ENCODE measurements at regions not wholly inside any gene's neighbourhood (a gene's known extent, or its start where the extent isn't known, plus 50 kb on each side); places are given as distances from the start of the nearest gene placed in this dataset.
"Not testable (repeated sequence)": the region's sequence is repeated elsewhere in the genome, so short reads cannot be mapped to it uniquely, and the experiment has no call there.

GRCh38 chrX:115840729-115841409, 279.9 kb downstream of the PLS3 start:
- not testable (repeated sequence) for H3K9me3 ChIP-seq (ENCODE audit: control insufficient read depth, insufficient read depth, low read length); DNase-seq (ENCODE audit: low read depth, low spot score); H3K27me3 ChIP-seq (ENCODE audit: control insufficient read depth, insufficient read depth, low read length); H3K27ac ChIP-seq (ENCODE audit: low read length); H3K4me1 ChIP-seq (ENCODE audit: control insufficient read depth, insufficient read depth, low read length); H3K4me3 ChIP-seq (ENCODE audit: low read length); H3K36me3 ChIP-seq (ENCODE audit: control insufficient read depth, insufficient read depth, low read length)
- WGBS (ENCODE audit: insufficient coverage, insufficient read length) = no CpG with 5 or more reads among the region's 33 CpGs

DNA sequence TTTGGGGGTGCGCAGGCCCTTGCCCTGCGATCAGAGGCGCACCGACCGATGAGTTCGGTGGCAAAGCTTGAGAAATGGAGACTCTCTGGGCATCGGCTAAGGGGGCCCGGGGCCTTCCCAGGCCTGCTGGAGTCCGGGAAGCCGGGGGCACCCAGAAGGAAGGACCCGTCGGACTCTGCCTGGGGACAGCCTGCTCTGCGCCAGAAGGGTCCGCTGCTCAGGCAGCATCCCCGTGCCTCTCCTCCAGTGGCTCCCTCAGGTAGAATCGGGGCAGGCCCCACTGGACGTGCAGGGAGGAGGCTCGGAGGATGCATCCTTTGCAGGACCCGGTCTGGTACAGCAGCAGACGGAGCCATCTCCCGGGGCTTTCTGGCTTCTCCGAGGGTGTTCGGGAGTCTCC, 290.0 kb downstream of the PLS3 start:
- H3K4me3 ChIP-seq (ENCODE audit: low read length); H3K36me3 ChIP-seq (ENCODE audit: control insufficient read depth, insufficient read depth, low read length); H3K27me3 ChIP-seq (ENCODE audit: control insufficient read depth, insufficient read depth, low read length); H3K4me1 ChIP-seq (ENCODE audit: control insufficient read depth, insufficient read depth, low read length); DNase-seq (ENCODE audit: low read depth, low spot score); H3K9me3 ChIP-seq (ENCODE audit: control insufficient read depth, insufficient read depth, low read length); H3K27ac ChIP-seq (ENCODE audit: low read length): not testable (repeated sequence)
- WGBS (ENCODE audit: insufficient coverage, insufficient read length) = no CpG with 5 or more reads among the region's 23 CpGs

DNA sequence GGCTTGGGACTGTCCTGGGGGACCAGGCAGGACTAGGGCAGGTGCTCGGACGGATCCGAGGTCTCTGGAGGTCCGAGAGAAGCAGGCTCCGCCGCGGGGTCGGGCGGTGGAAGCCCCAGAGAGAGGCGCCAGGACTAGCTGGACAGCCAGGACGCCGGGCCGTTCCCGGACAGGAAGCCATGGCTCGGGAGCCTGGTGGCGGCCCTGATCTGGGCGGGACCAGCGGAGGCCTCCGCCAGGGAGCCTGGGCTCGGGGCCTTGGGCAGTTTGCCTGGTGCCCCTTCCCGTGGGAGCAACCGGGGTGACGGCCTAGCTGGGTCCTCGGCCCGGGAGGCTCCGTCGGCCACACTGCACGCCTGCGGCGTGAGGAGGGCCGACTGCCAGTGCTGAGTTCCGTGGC, 292.3 kb downstream of the PLS3 start:
- not testable (repeated sequence) for H3K27ac ChIP-seq (ENCODE audit: low read length); H3K27me3 ChIP-seq (ENCODE audit: control insufficient read depth, insufficient read depth, low read length); H3K36me3 ChIP-seq (ENCODE audit: control insufficient read depth, insufficient read depth, low read length); H3K4me3 ChIP-seq (ENCODE audit: low read length); H3K4me1 ChIP-seq (ENCODE audit: control insufficient read depth, insufficient read depth, low read length); DNase-seq (ENCODE audit: low read depth, low spot score); H3K9me3 ChIP-seq (ENCODE audit: control insufficient read depth, insufficient read depth, low read length)
- WGBS (ENCODE audit: insufficient coverage, insufficient read length) = no CpG with 5 or more reads among the region's 32 CpGs

- H3K27ac ChIP-seq (ENCODE audit: low read length); H3K9me3 ChIP-seq (ENCODE audit: control insufficient read depth, insufficient read depth, low read length); H3K4me1 ChIP-seq (ENCODE audit: control insufficient read depth, insufficient read depth, low read length); DNase-seq (ENCODE audit: low read depth, low spot score); H3K27me3 ChIP-seq (ENCODE audit: control insufficient read depth, insufficient read depth, low read length); H3K36me3 ChIP-seq (ENCODE audit: control insufficient read depth, insufficient read depth, low read length); H3K4me3 ChIP-seq (ENCODE audit: low read length): not testable (repeated sequence)
- no CpG with 5 or more reads among the region's 15 CpGs for WGBS (ENCODE audit: insufficient coverage, insufficient read length)
These were observed 289.4 kb upstream of the AGTR2 start for GRCh38 chrX:115881170-115881569.

DNA sequence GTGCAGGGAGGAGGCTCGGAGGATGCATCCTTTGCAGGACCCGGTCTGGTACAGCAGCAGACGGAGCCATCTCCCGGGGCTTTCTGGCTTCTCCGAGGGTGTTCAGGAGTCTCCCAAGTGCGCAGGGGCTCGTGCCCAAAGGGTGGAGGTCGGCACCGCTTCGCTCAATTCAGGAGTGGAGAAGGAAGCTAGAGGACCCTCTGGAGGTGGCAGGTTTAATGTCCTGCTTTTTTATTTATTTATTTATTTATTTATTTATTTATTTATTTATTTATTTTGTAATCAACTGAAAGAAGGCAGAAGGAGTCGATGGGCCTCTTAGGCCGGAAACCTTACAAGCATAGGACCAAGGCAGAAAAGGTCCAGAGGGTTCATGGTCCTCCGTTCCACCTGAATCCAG, 286.4 kb upstream of the AGTR2 start:
- no CpG with 5 or more reads among the region's 13 CpGs for WGBS (ENCODE audit: insufficient coverage, insufficient read length)
- H3K27ac ChIP-seq (ENCODE audit: low read length); H3K36me3 ChIP-seq (ENCODE audit: control insufficient read depth, insufficient read depth, low read length); H3K9me3 ChIP-seq (ENCODE audit: control insufficient read depth, insufficient read depth, low read length); H3K27me3 ChIP-seq (ENCODE audit: control insufficient read depth, insufficient read depth, low read length); DNase-seq (ENCODE audit: low read depth, low spot score); H3K4me1 ChIP-seq (ENCODE audit: control insufficient read depth, insufficient read depth, low read length); H3K4me3 ChIP-seq (ENCODE audit: low read length): not testable (repeated sequence)

DNA sequence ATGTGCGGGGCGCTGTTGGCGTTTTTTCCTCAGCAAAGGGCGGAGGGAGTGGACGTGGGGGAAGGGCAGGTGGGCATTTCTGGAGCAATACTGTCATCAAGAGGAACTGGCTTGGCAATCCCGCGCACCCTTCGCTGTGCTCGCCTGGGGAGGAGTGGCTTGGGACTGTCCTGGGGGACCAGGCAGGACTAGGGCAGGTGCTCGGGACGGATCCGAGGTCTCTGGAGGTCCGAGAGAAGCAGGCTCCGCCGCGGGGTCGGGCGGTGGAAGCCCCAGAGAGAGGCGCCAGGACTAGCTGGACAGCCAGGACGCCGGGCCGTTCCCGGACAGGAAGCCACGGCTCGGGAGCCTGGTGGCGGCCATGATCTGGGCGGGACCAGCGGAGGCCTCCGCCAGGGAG, 282.5 kb upstream of the AGTR2 start:
- not testable (repeated sequence) for H3K27ac ChIP-seq (ENCODE audit: low read length); H3K36me3 ChIP-seq (ENCODE audit: control insufficient read depth, insufficient read depth, low read length); DNase-seq (ENCODE audit: low read depth, low spot score); H3K4me3 ChIP-seq (ENCODE audit: low read length); H3K27me3 ChIP-seq (ENCODE audit: control insufficient read depth, insufficient read depth, low read length); H3K4me1 ChIP-seq (ENCODE audit: control insufficient read depth, insufficient read depth, low read length); H3K9me3 ChIP-seq (ENCODE audit: control insufficient read depth, insufficient read depth, low read length)
- no CpG with 5 or more reads among the region's 29 CpGs for WGBS (ENCODE audit: insufficient coverage, insufficient read length)

DNA sequence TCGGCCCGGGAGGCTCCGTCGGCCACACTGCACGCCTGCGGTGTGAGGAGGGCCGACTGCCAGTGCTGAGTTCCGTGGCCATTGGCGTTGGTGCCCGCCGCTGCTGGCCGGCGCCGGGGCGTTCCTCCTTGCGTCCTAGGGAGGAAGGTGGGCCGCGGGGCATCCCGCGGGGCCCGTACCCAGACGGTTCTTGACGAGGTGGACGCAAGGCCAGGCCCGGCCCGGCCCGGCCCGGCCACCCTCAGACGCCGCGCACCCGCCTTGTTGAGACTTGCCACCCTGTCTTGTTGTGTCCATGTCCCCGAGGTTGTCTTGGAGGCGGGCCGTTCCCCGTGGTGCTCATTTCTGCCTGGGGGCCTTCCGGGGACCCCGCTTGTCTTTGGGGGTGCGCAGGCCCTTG, 282.0 kb upstream of the AGTR2 start:
- H3K27me3 ChIP-seq (ENCODE audit: control insufficient read depth, insufficient read depth, low read length); H3K27ac ChIP-seq (ENCODE audit: low read length); H3K4me3 ChIP-seq (ENCODE audit: low read length); H3K4me1 ChIP-seq (ENCODE audit: control insufficient read depth, insufficient read depth, low read length); H3K9me3 ChIP-seq (ENCODE audit: control insufficient read depth, insufficient read depth, low read length); H3K36me3 ChIP-seq (ENCODE audit: control insufficient read depth, insufficient read depth, low read length); DNase-seq (ENCODE audit: low read depth, low spot score): not testable (repeated sequence)
- no CpG with 5 or more reads among the region's 39 CpGs for WGBS (ENCODE audit: insufficient coverage, insufficient read length)

DNA sequence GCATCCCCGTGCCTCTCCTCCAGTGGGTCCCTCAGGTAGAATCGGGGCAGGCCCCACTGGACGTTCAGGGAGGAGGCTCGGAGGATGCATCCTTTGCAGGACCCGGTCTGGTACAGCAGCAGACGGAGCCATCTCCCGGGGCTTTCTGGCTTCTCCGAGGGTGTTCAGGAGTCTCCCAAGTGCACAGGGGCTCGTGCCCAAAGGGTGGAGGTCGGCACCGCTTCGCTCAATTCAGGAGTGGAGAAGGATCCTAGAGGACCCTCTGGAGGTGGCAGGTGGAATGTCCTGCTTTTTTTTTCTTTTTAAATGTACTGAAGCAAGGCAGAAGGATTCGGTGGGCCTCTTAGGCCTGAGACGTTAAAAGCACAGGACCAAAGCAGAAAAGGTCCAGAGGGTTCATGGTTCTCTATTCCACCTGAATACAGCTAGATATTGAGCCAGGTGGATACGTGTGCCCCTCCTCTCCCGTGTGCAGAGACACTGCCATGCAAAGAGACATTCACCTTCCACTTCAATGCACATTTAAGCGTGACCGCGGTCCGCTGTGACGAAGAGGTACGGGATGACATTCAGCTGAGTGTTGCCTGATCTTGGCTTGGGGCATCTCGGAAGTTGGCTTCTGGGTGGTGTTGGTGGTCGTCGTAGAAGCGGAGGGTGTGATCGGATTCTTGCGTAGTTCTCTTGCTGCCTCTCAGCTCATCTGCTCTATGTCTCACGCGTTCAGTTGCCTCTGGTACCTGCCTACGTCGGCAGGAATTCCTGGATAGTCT, 281.2 kb upstream of the AGTR2 start:
- Histone ChIP-seq H3K36me3 (ENCODE audit: control insufficient read depth, insufficient read depth, low read length) (no peaks in the 10 kb centered on the region), H3K4me1 (ENCODE audit: control insufficient read depth, insufficient read depth, low read length) (0 out of 2 replicates have a peak, but pooled peaks cover 3% of the 10 kb centered on the region), H3K27ac (ENCODE audit: low read length) (no peak overlapping the region), H3K9me3 (ENCODE audit: control insufficient read depth, insufficient read depth, low read length) (no peaks in the 10 kb centered on the region), H3K4me3 (ENCODE audit: low read length) (no peak overlapping the region), H3K27me3 (ENCODE audit: control insufficient read depth, insufficient read depth, low read length) (no peaks in the 10 kb centered on the region)
- no CpG with 5 or more reads among the region's 32 CpGs for WGBS (ENCODE audit: insufficient coverage, insufficient read length)
- no peak for DNase-seq (ENCODE audit: low read depth, low spot score)

GRCh38 chrX:115892056-115892708, 278.4 kb upstream of the AGTR2 start:
- H3K4me1 ChIP-seq (ENCODE audit: control insufficient read depth, insufficient read depth, low read length) = peaks cover 3% of the 10 kb centered on the region; the same call in 1 of the 2 replicates
- H3K36me3 ChIP-seq (ENCODE audit: control insufficient read depth, insufficient read depth, low read length) = no peaks in the 10 kb centered on the region
- WGBS (ENCODE audit: insufficient coverage, insufficient read length) = no CpG with 5 or more reads among the region's 7 CpGs
- no peak overlapping the region for H3K27ac ChIP-seq (ENCODE audit: low read length)
- H3K27me3 ChIP-seq (ENCODE audit: control insufficient read depth, insufficient read depth, low read length) = no peaks in the 10 kb centered on the region
- H3K9me3 ChIP-seq (ENCODE audit: control insufficient read depth, insufficient read depth, low read length) = no peaks in the 10 kb centered on the region
- no peak overlapping the region for H3K4me3 ChIP-seq (ENCODE audit: low read length)
- no peak for DNase-seq (ENCODE audit: low read depth, low spot score)

- Histone ChIP-seq H3K36me3 (ENCODE audit: control insufficient read depth, insufficient read depth, low read length) (0 out of 2 replicates have a peak, but pooled peaks cover 1% of the 10 kb centered on the region), H3K4me3 (ENCODE audit: low read length) (no peak overlapping the region), H3K27me3 (ENCODE audit: control insufficient read depth, insufficient read depth, low read length) (no peaks in the 10 kb centered on the region), H3K27ac (ENCODE audit: low read length) (no peak overlapping the region), H3K4me1 (ENCODE audit: control insufficient read depth, insufficient read depth, low read length) (peaks cover 3% of the 10 kb centered on the region; the same call in 1 of the 2 replicates), H3K9me3 (ENCODE audit: control insufficient read depth, insufficient read depth, low read length) (no peaks in the 10 kb centered on the region)
- no peak for DNase-seq (ENCODE audit: low read depth, low spot score)
- no CpG with 5 or more reads among the region's 13 CpGs for WGBS (ENCODE audit: insufficient coverage, insufficient read length)
These were observed 277.5 kb upstream of the AGTR2 start for GRCh38 chrX:115892787-115893671.

All from iPS DF 6.9 (cell line).